HepG2 (cell line): ENCODE measurements at regions not wholly inside any gene's neighbourhood (a gene's known extent, or its start where the extent isn't known, plus 50 kb on each side); places are given as distances from the start of the nearest gene placed in this dataset.
"Not testable (repeated sequence)": the region's sequence is repeated elsewhere in the genome, so short reads cannot be mapped to it uniquely, and the experiment has no call there.

Source experiments
- ATAC-seq: fragments of 200-7000 bp; cut with Tn5 transposase; 3 replicates; pipeline ENCODE4 v1.9.1; 2020; ENCODE audit warnings: mild to moderate bottlenecking, moderate library complexity
- BruUV-seq: library from RNA; stranded (reverse); fragments of 400-500 nt; replicated peaks from 2 replicates; lab custom pipeline; 2021; lab: Mats Ljungman, UMichigan
- CTCF ChIA-PET: fragments of 300-600 bp; formaldehyde crosslinking; extraction: SDS; loops from one replicate; lab custom pipeline; 2021; ENCODE audit warnings: low total read pairs, inconsistent platforms, low intra/inter-chr PET ratio; lab: Yijun Ruan, JAX
- POLR2A ChIA-PET: fragments of 350-600 bp; sonication (Branson Sonifier 250); formaldehyde crosslinking; loops from one replicate; lab custom pipeline; 2020; ENCODE audit warnings: antibody characterized with exemption, inconsistent platforms; lab: Yijun Ruan, JAX
- DNase-seq: peaks from one replicate; pipeline ENCODE4 v3.0.0-alpha.2; 2015; ENCODE audit warnings: low spot score
- FAIRE-seq: peaks from 3 replicates; lab custom pipeline; 2011; peaks lifted over from hg19 to GRCh38; lab: Jason Lieb, UNC
- H2AFZ ChIP-seq: one replicate; pipeline ENCODE4 v1.6.1; 2011; ENCODE audit warnings: low read length, inconsistent platforms
- H3K27ac ChIP-seq: fragments of 300-600 bp; 3 replicates; pipeline ENCODE4 v1.8.0; 2011; ENCODE audit warnings: mixed run types, mild to moderate bottlenecking, mixed read lengths, low read length, inconsistent platforms; ENCODE audit not compliant: insufficient read depth; ENCODE audit errors: extremely low read length
- H3K27me3 ChIP-seq, 2 experiments: fragments of 200-600 bp in 1 of 2; 2 replicates in 1 of 2; 3 replicates in 1 of 2; pipeline versions ENCODE4 v1.6.0 to v1.8.0; 2011; ENCODE audit warnings: low read length in 2 of 2, mild to moderate bottlenecking in 2 of 2, moderate library complexity in 2 of 2, inconsistent platforms in 1 of 2; ENCODE audit not compliant: insufficient read depth in 2 of 2, control insufficient read depth in 1 of 2
- H3K36me3 ChIP-seq, 2 experiments: fragments of 200-600 bp in 1 of 2; replicated peaks in 1 of 2; 2 replicates in 1 of 2; 3 replicates in 1 of 2; pipeline versions ENCODE4 v1.5.1 to v1.8.0; 2011; ENCODE audit warnings: low read length in 2 of 2, inconsistent platforms in 1 of 2; ENCODE audit not compliant: insufficient read depth in 2 of 2, control insufficient read depth in 1 of 2
- H3K4me1 ChIP-seq: 2 replicates; pipeline ENCODE4 v1.5.1; 2012; ENCODE audit warnings: low read length, inconsistent platforms; ENCODE audit not compliant: insufficient read depth
- H3K4me2 ChIP-seq: 2 replicates; pipeline ENCODE4 v1.6.0; 2011; ENCODE audit warnings: low read depth, low read length, inconsistent platforms
- H3K4me3 ChIP-seq, 3 experiments: fragments of 200-600 bp in 1 of 3; sonication (generic), shearing (Covaris generic) in 1 of 3; replicated peaks in 1 of 3; 2 replicates each; pipeline ENCODE4 v1.5.1; 2011 to 2016; ENCODE audit warnings: low read length in 3 of 3, inconsistent platforms in 2 of 3, low read depth in 2 of 3, mild to moderate bottlenecking in 2 of 3, control low read depth in 1 of 3, mixed read lengths in 1 of 3; ENCODE audit not compliant: insufficient read depth in 1 of 3
- H3K79me2 ChIP-seq: one replicate; pipeline ENCODE4 v1.6.1; 2011; ENCODE audit warnings: low read length, inconsistent platforms; ENCODE audit not compliant: insufficient read depth
- H3K9ac ChIP-seq: 2 replicates; pipeline ENCODE4 v1.6.0; 2011; ENCODE audit warnings: mild to moderate bottlenecking, low read depth, low read length, inconsistent platforms; ENCODE audit not compliant: insufficient read depth
- H3K9me3 ChIP-seq: 2 replicates; pipeline ENCODE4 v1.5.1; 2012; ENCODE audit warnings: mild to moderate bottlenecking, low read length
- H4K20me1 ChIP-seq: 2 replicates; pipeline ENCODE4 v1.6.0; 2011; ENCODE audit warnings: inconsistent platforms, mild to moderate bottlenecking, low read length, moderate library complexity; ENCODE audit not compliant: insufficient read depth
- ATF7 ChIP-seq, 2 experiments: fragments of 450-650 bp in 1 of 2; sonication (generic) in 1 of 2; formaldehyde crosslinking in 1 of 2; IDR thresholded peaks; 2 replicates each; pipeline versions ENCODE4 v1.4.0 to v1.6.1; 2016 to 2020; ENCODE audit warnings: antibody characterized with exemption in 1 of 2, mild to moderate bottlenecking in 1 of 2, missing genetic modification reagents in 1 of 2
- HNRNPLL ChIP-seq: fragments of 200-400 bp; formaldehyde crosslinking; IDR thresholded peaks from 2 replicates; pipeline ENCODE4 v1.6.1; 2017; ENCODE audit warnings: mild to moderate bottlenecking, low read depth, low read length; ENCODE audit not compliant: poor library complexity, severe bottlenecking
- MTA1 ChIP-seq: sonication (generic); formaldehyde crosslinking; IDR thresholded peaks from 2 replicates; pipeline ENCODE4 v1.4.0; 2020; ENCODE audit warnings: missing genetic modification reagents, mild to moderate bottlenecking, borderline replicate concordance
- NFATC3 ChIP-seq: sonication (generic); formaldehyde crosslinking; IDR thresholded peaks from 2 replicates; pipeline ENCODE4 v1.5.1; 2020; ENCODE audit warnings: mild to moderate bottlenecking, missing genetic modification reagents
- NFIC ChIP-seq: IDR thresholded peaks from 2 replicates; pipeline ENCODE4 v1.6.1; 2012; ENCODE audit warnings: mild to moderate bottlenecking, low read length, inconsistent platforms
- NR2F2 ChIP-seq: IDR thresholded peaks from 2 replicates; pipeline ENCODE4 v1.6.1; 2012; ENCODE audit warnings: low read depth, inconsistent platforms, borderline replicate concordance
- NRL ChIP-seq: sonication (generic); formaldehyde crosslinking; IDR thresholded peaks from 2 replicates; pipeline ENCODE4 v1.5.0; 2020; ENCODE audit warnings: missing genetic modification reagents, mild to moderate bottlenecking, moderate library complexity, borderline replicate concordance
- SKIL ChIP-seq: sonication (generic); formaldehyde crosslinking; IDR thresholded peaks from 2 replicates; pipeline ENCODE4 v1.8.0; 2022; ENCODE audit warnings: missing genetic modification reagents, mild to moderate bottlenecking, moderate library complexity, borderline replicate concordance
- ZFAT ChIP-seq: sonication (generic); formaldehyde crosslinking; conservative IDR thresholded peaks from 2 replicates; pipeline ENCODE4 v1.8.1; 2023; ENCODE audit warnings: missing genetic modification reagents, inconsistent platforms
- ZNF296 ChIP-seq: sonication (generic); formaldehyde crosslinking; conservative IDR thresholded peaks from 2 replicates; pipeline ENCODE4 v1.5.0; 2020; ENCODE audit warnings: mild to moderate bottlenecking, missing genetic modification reagents
- ZNF562 ChIP-seq: sonication (generic); formaldehyde crosslinking; IDR thresholded peaks from 2 replicates; pipeline ENCODE4 v1.8.0; 2022; ENCODE audit warnings: missing genetic modification reagents, borderline replicate concordance
- WGBS: methylation state at CpG from one replicate; pipeline ENCODE4 v1.1.6; 2017; ENCODE audit warnings: low lambda C conversion rate; 5-methylcytosine and 5-hydroxymethylcytosine counted together
- in situ Hi-C: cut with HindIII; loops from 2 replicates; pipeline ENCODE4 v1.10.0; 2017; ENCODE audit warnings: low pct_unique_long_range_greater_than_20kb; ENCODE audit not compliant: extremely low pct_ligation_motif_present
- intact Hi-C: fragments of 100-400 bp; cut with micrococcal nuclease; formaldehyde crosslinking; loops from one replicate; pipeline ENCODE4 v1.10.0; 2022; ENCODE audit not compliant: unreplicated experiment

- CTCF ChIA-PET, H3K27ac ChIP-seq, intact Hi-C loops, in situ Hi-C loops, H4K20me1 ChIP-seq, H3K4me1 ChIP-seq, POLR2A ChIA-PET, H3K27me3 ChIP-seq, H3K4me2 ChIP-seq, H3K4me3 ChIP-seq, BruUV-seq, DNase-seq, H2AFZ ChIP-seq, H3K79me2 ChIP-seq, ATAC-seq, FAIRE-seq, H3K9me3 ChIP-seq, H3K36me3 ChIP-seq, H3K9ac ChIP-seq: not testable (repeated sequence)
- 61% methylated on average over 13 of the region's 16 CpGs for WGBS
These were observed 188.8 kb downstream of the SPRY2 start for GRCh38 chr13:80152142-80152541.

- CTCF ChIA-PET: no interaction called here
- intact Hi-C loops: no loop called here
- Histone ChIP-seq H2AFZ (no peak overlapping the region), H3K4me3 (no peak overlapping the region), H3K9me3 (no peaks in the 10 kb centered on the region), H3K9ac (no peak overlapping the region)
- BruUV-seq: no TSS peak
- POLR2A ChIA-PET: no interaction called here
- TF ChIP-seq ZFAT (CRISPR knock-in tag): no peak
- peak; percentile 44; the same call in 1 of the 2 replicates for TF ChIP-seq ATF7 (IDR thresholded peaks at IDR 0.05)
- TF ChIP-seq ATF7 (CRISPR knock-in tag; IDR thresholded peaks at IDR 0.05): no peak
- TF ChIP-seq, all 625 proteins: peak for 1
- in situ Hi-C loops: no loop called here
- H3K4me2 ChIP-seq: no peak overlapping the region
- no peak overlapping the region for H3K27ac ChIP-seq
- H3K27me3 ChIP-seq: no peaks in the 10 kb centered on the region
- H3K36me3 ChIP-seq: no peaks in the 10 kb centered on the region
- no peak for DNase-seq
- no peak for FAIRE-seq
- H3K4me1 ChIP-seq: no peaks in the 10 kb centered on the region
- ATAC-seq: no peak
- H4K20me1 ChIP-seq: no peaks in the 10 kb centered on the region
- no peaks in the 10 kb centered on the region for H3K79me2 ChIP-seq
These were observed 189.9 kb downstream of the SPRY2 start for GRCh38 chr13:80151016-80151415.

GRCh38 chr13:80149736-80150135 lies 191.2 kb downstream of the SPRY2 start:
- Histone ChIP-seq H3K79me2 (no peaks in the 10 kb centered on the region), H3K36me3 (no peaks in the 10 kb centered on the region), H3K4me3 (no peak overlapping the region), H3K4me1 (no peaks in the 10 kb centered on the region), H3K4me2 (no peak overlapping the region), H3K9ac (no peak overlapping the region), H4K20me1 (no peaks in the 10 kb centered on the region), H3K27ac (no peak overlapping the region), H2AFZ (no peak overlapping the region), H3K27me3 (no peaks in the 10 kb centered on the region), H3K9me3 (no peaks in the 10 kb centered on the region)
- BruUV-seq: no TSS peak
- DNase-seq (no peak), FAIRE-seq (no peak), ATAC-seq (no peak)
- CTCF ChIA-PET: no interaction called here
- POLR2A ChIA-PET: no interaction called here
- in situ Hi-C loops: no loop called here
- 34% methylated on average over 4 of the region's 4 CpGs for WGBS
- intact Hi-C loops: no loop called here
- TF ChIP-seq HNRNPLL (no peak), MTA1 (CRISPR knock-in tag) (no peak), NFIC (no peak), NR2F2 (no peak), SKIL (CRISPR knock-in tag) (no peak), ZNF296 (CRISPR knock-in tag) (no peak), NFATC3 (no peak), ZNF562 (CRISPR knock-in tag) (no peak), NRL (CRISPR knock-in tag) (no peak)
